ENCODE measurements at regions not wholly inside any gene's neighbourhood (a gene's known extent, or its start where the extent isn't known, plus 50 kb on each side); places are given as distances from the start of the nearest gene placed in this dataset.

DNA sequence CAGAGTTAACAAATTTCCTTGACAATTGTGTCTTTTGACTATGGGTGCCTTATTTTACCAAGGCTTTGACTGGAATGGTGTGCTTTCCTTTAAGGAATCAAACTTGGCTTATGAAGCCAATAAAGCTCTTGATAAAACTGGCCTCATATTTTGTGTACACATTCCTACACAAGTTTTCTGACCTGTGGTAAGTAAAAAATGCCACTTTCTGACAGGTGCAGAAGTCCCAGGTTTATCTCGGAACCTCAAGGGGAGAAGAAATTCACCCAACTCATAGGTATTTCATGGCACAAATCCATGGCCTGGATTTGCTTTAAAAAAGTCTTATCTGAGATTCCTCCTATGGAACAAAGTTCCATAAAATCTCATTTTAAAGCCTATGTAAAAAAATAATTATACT lies 880.6 kb upstream of the LRATD1 start:
- TF ChIP-seq, protein P1, sequence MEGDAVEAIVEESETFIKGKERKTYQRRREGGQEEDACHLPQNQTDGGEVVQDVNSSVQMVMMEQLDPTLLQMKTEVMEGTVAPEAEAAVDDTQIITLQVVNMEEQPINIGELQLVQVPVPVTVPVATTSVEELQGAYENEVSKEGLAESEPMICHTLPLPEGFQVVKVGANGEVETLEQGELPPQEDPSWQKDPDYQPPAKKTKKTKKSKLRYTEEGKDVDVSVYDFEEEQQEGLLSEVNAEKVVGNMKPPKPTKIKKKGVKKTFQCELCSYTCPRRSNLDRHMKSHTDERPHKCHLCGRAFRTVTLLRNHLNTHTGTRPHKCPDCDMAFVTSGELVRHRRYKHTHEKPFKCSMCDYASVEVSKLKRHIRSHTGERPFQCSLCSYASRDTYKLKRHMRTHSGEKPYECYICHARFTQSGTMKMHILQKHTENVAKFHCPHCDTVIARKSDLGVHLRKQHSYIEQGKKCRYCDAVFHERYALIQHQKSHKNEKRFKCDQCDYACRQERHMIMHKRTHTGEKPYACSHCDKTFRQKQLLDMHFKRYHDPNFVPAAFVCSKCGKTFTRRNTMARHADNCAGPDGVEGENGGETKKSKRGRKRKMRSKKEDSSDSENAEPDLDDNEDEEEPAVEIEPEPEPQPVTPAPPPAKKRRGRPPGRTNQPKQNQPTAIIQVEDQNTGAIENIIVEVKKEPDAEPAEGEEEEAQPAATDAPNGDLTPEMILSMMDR (IDR thresholded peaks at IDR 0.05): no peak
- no peak for TF ChIP-seq EZH2 (IDR thresholded peaks at IDR 0.05; ENCODE audit: borderline replicate concordance, insufficient read depth, low read depth, low read length, poor library complexity, severe bottlenecking)

Data from B cell (primary cell).